ENCODE measurements at regions not wholly inside any gene's neighbourhood (a gene's known extent, or its start where the extent isn't known, plus 50 kb on each side); places are given as distances from the start of the nearest gene placed in this dataset.
"Not testable (repeated sequence)": the region's sequence is repeated elsewhere in the genome, so short reads cannot be mapped to it uniquely, and the experiment has no call there.

- no peak for DNase-seq (ENCODE audit: low read depth in 3 of 3)
Measured at GRCh38 chr17:37859451-37859850, 64.8 kb upstream of the TBC1D3K start.

- not testable (repeated sequence) for DNase-seq (ENCODE audit: low read depth in 3 of 3)
Measured at GRCh38 chr17:37858391-37858790, 65.8 kb upstream of the TBC1D3K start.

- DNase-seq (ENCODE audit: low read depth in 3 of 3) = no peak
Measured at GRCh38 chr17:37856245-37856644, 68.0 kb upstream of the TBC1D3K start.

- DNase-seq (ENCODE audit: low read depth in 3 of 3) = no peak
Measured at GRCh38 chr17:37849617-37849972, 74.6 kb upstream of the TBC1D3K start.

- DNase-seq (ENCODE audit: low read depth in 3 of 3) = no peak
Measured at GRCh38 chr17:37848690-37849616, 75.3 kb upstream of the TBC1D3K start.

- no peak for DNase-seq (ENCODE audit: low read depth in 3 of 3)
Measured at GRCh38 chr17:37847811-37848331, 76.3 kb upstream of the TBC1D3K start.

- no peak for DNase-seq (ENCODE audit: low read depth in 3 of 3)
Measured at GRCh38 chr17:37847102-37847501, 77.1 kb upstream of the TBC1D3K start.

GRCh38 chr17:37844977-37845293 lies 79.3 kb upstream of the TBC1D3K start:
- no peak for DNase-seq (ENCODE audit: low read depth in 3 of 3)

- peak in 2 of 3 experiments; percentile 19 to 26 for DNase-seq (ENCODE audit: low read depth in 3 of 3)
Measured at GRCh38 chr17:37844158-37844976, 79.8 kb upstream of the TBC1D3K start.

- DNase-seq (ENCODE audit: low read depth in 3 of 3) = no peak
Measured at GRCh38 chr17:37842401-37842800, 81.8 kb upstream of the TBC1D3K start.

GRCh38 chr17:37841232-37841631 lies 83.0 kb upstream of the TBC1D3K start:
- DNase-seq (ENCODE audit: low read depth in 3 of 3) = no peak

- DNase-seq (ENCODE audit: low read depth in 3 of 3) = no peak
Measured at GRCh38 chr17:37840576-37840975, 83.6 kb upstream of the TBC1D3K start.

GRCh38 chr17:37839196-37839978 lies 84.8 kb upstream of the TBC1D3K start:
- no peak for DNase-seq (ENCODE audit: low read depth in 3 of 3)

- DNase-seq (ENCODE audit: low read depth in 3 of 3) = no peak
Measured at GRCh38 chr17:37838276-37838675, 85.9 kb upstream of the TBC1D3K start.

- DNase-seq (ENCODE audit: low read depth in 3 of 3) = no peak
Measured at GRCh38 chr17:37836593-37836992, 87.6 kb upstream of the TBC1D3K start.

- DNase-seq (ENCODE audit: low read depth in 3 of 3) = no peak
Measured at GRCh38 chr17:37834168-37834567, 89.3 kb upstream of the HNF1B start.

GRCh38 chr17:37833237-37833859 lies 88.5 kb upstream of the HNF1B start:
- no peak for DNase-seq (ENCODE audit: low read depth in 3 of 3)

- no peak for DNase-seq (ENCODE audit: low read depth in 3 of 3)
Measured at GRCh38 chr17:37831986-37832385, 87.1 kb upstream of the HNF1B start.

GRCh38 chr17:37831492-37831891 lies 86.6 kb upstream of the HNF1B start:
- DNase-seq (ENCODE audit: low read depth in 3 of 3) = no peak

GRCh38 chr17:37830151-37830993 lies 85.5 kb upstream of the HNF1B start:
- DNase-seq (ENCODE audit: low read depth in 3 of 3) = no peak

All from stimulated activated CD4-positive, alpha-beta T cell treated with anti-CD3 and anti-CD28 coated beads, TNF-alpha, amount 100 ng/mL, for 4 hours (primary cell).